OCI-LY7 (cell line): ENCODE measurements at regions not wholly inside any gene's neighbourhood (a gene's known extent, or its start where the extent isn't known, plus 50 kb on each side); places are given as distances from the start of the nearest gene placed in this dataset.

Experiments
- EZH2phosphoT487 ChIP-seq: fragments of 200-600 bp; sonication (generic); IDR thresholded peaks from 2 replicates; pipeline ENCODE4 v1.6.1; 2018; ENCODE audit warnings: low read depth, borderline replicate concordance, mild to moderate bottlenecking, mixed run types, antibody characterized with exemption, low read length, moderate library complexity, mixed read lengths
- TF ChIP-seq, protein P1 (sequence below): fragments of 200-600 bp; sonication (generic); conservative IDR thresholded peaks from 2 replicates; pipeline ENCODE4 v1.5.1; 2014; ENCODE audit warnings: mild to moderate bottlenecking, antibody characterized with exemption, low read length, moderate library complexity, mixed read lengths

DNA sequence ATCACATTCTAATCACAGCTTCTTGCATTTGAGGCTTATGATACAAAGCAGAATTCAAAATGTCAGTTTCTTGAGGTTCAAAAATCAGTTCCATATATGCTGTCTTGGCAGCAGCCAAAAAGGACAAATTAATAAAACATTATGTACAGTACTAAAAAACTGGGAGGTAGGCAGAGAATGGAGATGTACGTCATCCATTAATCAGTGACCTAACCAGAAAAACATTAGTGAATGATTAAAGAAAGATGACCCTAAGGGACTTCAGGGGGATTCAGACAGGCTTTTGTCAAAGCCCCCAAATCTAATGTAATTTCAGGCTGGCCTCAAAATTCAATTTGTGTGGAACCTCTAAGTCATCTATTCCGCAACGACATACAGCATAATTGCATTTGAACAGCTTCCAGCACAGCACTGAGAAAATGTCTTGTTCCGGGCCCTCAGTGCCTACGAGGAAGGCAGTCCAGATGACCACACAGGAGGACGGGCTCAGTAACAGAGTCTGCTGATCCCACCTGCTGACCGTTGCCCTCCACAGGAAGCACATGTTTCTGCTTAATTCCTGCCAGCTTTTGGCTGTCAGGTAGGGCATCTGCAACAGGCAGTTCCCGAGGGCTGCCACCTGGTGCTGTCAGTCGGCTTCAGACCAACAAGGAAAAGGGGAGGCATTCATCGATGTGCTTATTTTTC, 83.8 kb upstream of the HHIP start:
- TF ChIP-seq, protein P1, sequence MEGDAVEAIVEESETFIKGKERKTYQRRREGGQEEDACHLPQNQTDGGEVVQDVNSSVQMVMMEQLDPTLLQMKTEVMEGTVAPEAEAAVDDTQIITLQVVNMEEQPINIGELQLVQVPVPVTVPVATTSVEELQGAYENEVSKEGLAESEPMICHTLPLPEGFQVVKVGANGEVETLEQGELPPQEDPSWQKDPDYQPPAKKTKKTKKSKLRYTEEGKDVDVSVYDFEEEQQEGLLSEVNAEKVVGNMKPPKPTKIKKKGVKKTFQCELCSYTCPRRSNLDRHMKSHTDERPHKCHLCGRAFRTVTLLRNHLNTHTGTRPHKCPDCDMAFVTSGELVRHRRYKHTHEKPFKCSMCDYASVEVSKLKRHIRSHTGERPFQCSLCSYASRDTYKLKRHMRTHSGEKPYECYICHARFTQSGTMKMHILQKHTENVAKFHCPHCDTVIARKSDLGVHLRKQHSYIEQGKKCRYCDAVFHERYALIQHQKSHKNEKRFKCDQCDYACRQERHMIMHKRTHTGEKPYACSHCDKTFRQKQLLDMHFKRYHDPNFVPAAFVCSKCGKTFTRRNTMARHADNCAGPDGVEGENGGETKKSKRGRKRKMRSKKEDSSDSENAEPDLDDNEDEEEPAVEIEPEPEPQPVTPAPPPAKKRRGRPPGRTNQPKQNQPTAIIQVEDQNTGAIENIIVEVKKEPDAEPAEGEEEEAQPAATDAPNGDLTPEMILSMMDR: no peak
- TF ChIP-seq EZH2phosphoT487: no peak
